Mesothelial cell of epicardium (in vitro differentiated cells): ENCODE measurements at regions not wholly inside any gene's neighbourhood (a gene's known extent, or its start where the extent isn't known, plus 50 kb on each side); places are given as distances from the start of the nearest gene placed in this dataset.
A peak's percentile ranks its signal among the peaks of the same experiment; 100 is the strongest.

Experiments
- DNase-seq, 2 experiments: peaks; one replicate each; pipeline ENCODE4 v3.0.0; 2021; ENCODE audit warnings: low spot score in 2 of 2; ENCODE audit not compliant: unreplicated experiment in 2 of 2
- H3K27ac Mint-ChIP-seq: 2 replicates; pipeline ENCODE4 v1.8.0; 2021; ENCODE audit warnings: mixed read lengths
- H3K27me3 Mint-ChIP-seq: 2 replicates; pipeline ENCODE4 v1.8.0; 2021; ENCODE audit warnings: low read depth, mixed read lengths
- H3K36me3 Mint-ChIP-seq: 2 replicates; pipeline ENCODE4 v1.8.0; 2021; ENCODE audit warnings: mixed read lengths
- H3K4me1 Mint-ChIP-seq: 2 replicates; pipeline ENCODE4 v1.8.0; 2021; ENCODE audit warnings: mixed read lengths
- H3K4me3 Mint-ChIP-seq: 2 replicates; pipeline ENCODE4 v1.8.0; 2021; ENCODE audit warnings: mild to moderate bottlenecking, moderate library complexity, mixed read lengths
- H3K9me3 Mint-ChIP-seq: 2 replicates; pipeline ENCODE4 v1.8.0; 2021; ENCODE audit warnings: mixed read lengths
- TF ChIP-seq, protein P1 (sequence below): fragments of 200-600 bp; sonication (generic); IDR thresholded peaks from one replicate; pipeline ENCODE4 v1.5.0; 2021; ENCODE audit warnings: antibody characterized with exemption; ENCODE audit not compliant: unreplicated experiment

DNA sequence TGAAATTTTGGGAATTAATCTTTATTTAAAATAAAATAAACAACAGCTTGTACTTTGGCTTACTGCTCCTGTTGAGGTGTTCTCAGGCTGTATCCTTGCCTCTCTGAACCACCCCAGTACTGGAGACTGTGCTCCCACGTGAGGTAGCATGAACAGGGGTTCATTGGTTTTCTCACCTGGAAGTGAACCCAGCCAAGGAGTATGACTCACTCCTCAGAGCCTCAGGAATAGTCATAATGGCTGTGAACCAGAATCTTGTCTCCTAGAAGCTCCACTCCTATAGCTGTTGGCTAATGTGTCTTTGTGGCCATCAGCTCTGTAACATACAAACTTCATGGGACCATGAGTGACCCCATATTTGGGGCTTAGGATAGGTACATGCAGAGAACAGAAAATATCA, 122.5 kb upstream of the ST8SIA2 start:
- Mint-ChIP-seq H3K27me3 (peaks cover 24% of the 10 kb centered on the region), H3K4me3 (no peak overlapping the region), H3K4me1 (peaks cover 8% of the 10 kb centered on the region), H3K9me3 (no peaks in the 10 kb centered on the region), H3K36me3 (no peaks in the 10 kb centered on the region), H3K27ac (no peak overlapping the region)
- TF ChIP-seq, protein P1, sequence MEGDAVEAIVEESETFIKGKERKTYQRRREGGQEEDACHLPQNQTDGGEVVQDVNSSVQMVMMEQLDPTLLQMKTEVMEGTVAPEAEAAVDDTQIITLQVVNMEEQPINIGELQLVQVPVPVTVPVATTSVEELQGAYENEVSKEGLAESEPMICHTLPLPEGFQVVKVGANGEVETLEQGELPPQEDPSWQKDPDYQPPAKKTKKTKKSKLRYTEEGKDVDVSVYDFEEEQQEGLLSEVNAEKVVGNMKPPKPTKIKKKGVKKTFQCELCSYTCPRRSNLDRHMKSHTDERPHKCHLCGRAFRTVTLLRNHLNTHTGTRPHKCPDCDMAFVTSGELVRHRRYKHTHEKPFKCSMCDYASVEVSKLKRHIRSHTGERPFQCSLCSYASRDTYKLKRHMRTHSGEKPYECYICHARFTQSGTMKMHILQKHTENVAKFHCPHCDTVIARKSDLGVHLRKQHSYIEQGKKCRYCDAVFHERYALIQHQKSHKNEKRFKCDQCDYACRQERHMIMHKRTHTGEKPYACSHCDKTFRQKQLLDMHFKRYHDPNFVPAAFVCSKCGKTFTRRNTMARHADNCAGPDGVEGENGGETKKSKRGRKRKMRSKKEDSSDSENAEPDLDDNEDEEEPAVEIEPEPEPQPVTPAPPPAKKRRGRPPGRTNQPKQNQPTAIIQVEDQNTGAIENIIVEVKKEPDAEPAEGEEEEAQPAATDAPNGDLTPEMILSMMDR: no peak
- DNase-seq: no peak

DNA sequence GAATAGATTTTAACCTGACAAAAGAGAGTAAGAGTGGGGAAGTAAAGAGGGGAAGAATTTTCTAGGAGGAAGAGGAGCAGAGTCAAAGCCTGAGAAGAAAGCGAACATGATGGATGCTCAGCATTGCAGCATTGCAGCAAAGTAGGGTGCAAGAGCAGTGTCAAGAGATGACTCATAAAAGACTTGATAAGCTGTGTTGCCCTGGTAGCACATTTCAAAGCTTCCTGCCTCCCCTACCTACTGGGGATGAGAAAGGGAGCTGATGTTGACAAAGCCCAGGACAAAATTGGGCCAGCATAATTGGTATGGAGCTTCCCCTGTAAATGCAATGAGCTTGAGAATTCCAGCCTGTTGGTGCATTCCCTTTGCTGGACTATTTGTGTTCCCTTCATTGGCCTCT, 121.6 kb upstream of the ST8SIA2 start:
- Mint-ChIP-seq H3K4me3 (no peak overlapping the region), H3K27me3 (peaks cover 22% of the 10 kb centered on the region), H3K4me1 (peaks cover 6% of the 10 kb centered on the region), H3K36me3 (no peaks in the 10 kb centered on the region), H3K27ac (no peak overlapping the region), H3K9me3 (no peaks in the 10 kb centered on the region)
- no peak for DNase-seq
- TF ChIP-seq, protein P1: no peak

DNA sequence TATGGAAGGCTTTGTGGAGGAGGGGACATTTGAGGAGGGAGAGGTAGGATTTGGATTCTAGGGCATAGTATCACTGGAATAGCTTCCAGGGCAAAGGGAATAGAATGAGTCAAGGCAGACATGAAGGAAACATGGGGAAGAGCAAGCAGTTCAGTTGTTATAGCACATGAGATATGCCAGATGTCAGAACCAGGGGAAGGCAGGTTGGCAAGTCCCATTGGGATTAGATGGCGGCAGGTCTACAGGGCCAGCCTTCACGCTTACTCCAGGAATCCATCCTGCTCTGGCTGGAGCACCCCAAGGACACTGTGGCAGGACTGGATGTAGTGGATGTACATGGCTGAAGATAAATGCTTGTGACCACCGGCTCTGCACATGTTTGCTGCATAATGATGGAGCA, 120.4 kb upstream of the ST8SIA2 start:
- no peak for DNase-seq
- H3K9me3 Mint-ChIP-seq: no peaks in the 10 kb centered on the region
- TF ChIP-seq, protein P1: no peak
- H3K27ac Mint-ChIP-seq: no peak overlapping the region
- peaks cover 2% of the 10 kb centered on the region for H3K4me1 Mint-ChIP-seq
- H3K4me3 Mint-ChIP-seq: no peak overlapping the region
- no peaks in the 10 kb centered on the region for H3K36me3 Mint-ChIP-seq
- peaks cover 16% of the 10 kb centered on the region for H3K27me3 Mint-ChIP-seq

DNA sequence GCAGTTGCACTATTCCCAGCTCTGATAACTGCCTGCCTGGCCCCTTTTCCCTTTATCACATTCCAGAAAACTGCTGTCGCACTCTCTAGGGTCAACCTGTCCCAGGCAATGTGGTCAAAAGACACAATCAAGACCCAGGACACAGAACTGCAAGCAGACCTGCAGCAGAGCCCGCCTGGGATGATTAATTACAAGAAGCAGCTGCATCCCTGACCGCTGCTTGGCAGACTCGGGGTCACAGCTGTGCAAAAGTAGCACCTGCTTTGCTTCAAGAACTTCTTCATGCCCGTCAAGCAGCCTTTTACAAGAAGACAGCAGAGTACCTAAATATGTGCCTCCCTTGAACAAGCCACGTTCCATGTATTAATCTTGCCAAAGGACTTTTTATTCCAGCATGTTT, 120.0 kb upstream of the ST8SIA2 start:
- no peaks in the 10 kb centered on the region for H3K9me3 Mint-ChIP-seq
- no peak overlapping the region for H3K27ac Mint-ChIP-seq
- no peak for DNase-seq

DNA sequence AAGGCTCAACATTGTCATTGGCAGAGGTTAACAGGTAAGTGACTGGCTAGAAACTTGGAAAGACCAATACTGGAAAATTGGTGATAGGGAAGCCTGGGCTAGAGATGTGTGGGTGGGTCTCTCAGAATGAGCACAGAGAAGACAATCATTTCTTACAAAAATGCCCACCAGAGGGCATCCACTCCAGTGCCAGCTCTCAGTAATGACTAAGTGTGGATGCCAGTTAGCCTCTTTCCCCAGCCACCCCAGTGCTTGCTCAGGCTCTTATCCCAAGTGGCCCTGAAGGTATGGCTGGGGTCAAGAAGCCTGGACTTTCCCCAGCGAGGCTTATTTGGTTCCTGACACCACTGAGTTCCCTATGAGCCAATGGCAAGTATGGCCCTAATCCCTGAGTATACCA, 115.9 kb upstream of the ST8SIA2 start:
- Mint-ChIP-seq H3K4me1 (peaks cover 10% of the 10 kb centered on the region), H3K27ac (no peak overlapping the region), H3K9me3 (no peaks in the 10 kb centered on the region), H3K27me3 (peaks cover 23% of the 10 kb centered on the region), H3K36me3 (no peaks in the 10 kb centered on the region), H3K4me3 (no peak overlapping the region)
- no peak for DNase-seq
- TF ChIP-seq, protein P1: peak; percentile 18

More for the DNA sequence above, 120.0 kb upstream of the ST8SIA2 start:
- peaks cover 2% of the 10 kb centered on the region for H3K4me1 Mint-ChIP-seq
- H3K27me3 Mint-ChIP-seq: peaks cover 16% of the 10 kb centered on the region
- TF ChIP-seq, protein P1: no peak
- no peaks in the 10 kb centered on the region for H3K36me3 Mint-ChIP-seq
- no peak overlapping the region for H3K4me3 Mint-ChIP-seq

DNA sequence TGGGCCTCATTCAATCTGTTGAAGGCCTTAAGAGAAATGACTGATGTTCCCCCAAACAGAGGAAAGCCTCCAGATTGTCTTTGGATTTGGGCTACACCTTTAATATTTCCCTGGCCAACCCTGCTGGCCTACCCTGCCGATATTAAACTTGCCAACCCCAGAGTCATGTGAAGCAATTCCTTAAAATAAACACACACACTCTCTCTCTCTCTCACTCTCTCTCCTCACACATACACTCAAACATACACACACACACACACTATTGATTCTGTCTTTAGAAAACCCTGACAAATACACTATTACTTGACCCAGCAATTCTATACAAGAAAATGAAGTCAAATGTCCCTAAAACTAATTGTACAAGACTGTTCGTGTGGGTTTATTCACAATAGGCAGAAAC, 109.9 kb upstream of the ST8SIA2 start:
- TF ChIP-seq, protein P1: no peak
- Mint-ChIP-seq H3K36me3 (no peaks in the 10 kb centered on the region), H3K9me3 (no peaks in the 10 kb centered on the region), H3K27me3 (peaks cover 14% of the 10 kb centered on the region), H3K4me1 (peaks cover 7% of the 10 kb centered on the region), H3K27ac (no peak overlapping the region), H3K4me3 (no peak overlapping the region)
- DNase-seq: no peak
